GM18498 (cell line): ENCODE measurements at regions not wholly inside any gene's neighbourhood (a gene's known extent, or its start where the extent isn't known, plus 50 kb on each side); places are given as distances from the start of the nearest gene placed in this dataset.

Source experiments
- ATAC-seq: cut with Tn5 transposase; IDR thresholded peaks from one replicate; pipeline ENCODE4 v1.9.1; 2021; ENCODE audit warnings: mild to moderate bottlenecking, moderate library complexity; ENCODE audit not compliant: unreplicated experiment

GRCh38 chr1:4010814-4011605 is 110.9 kb upstream of the C1orf174 start:
- no peak for ATAC-seq

GRCh38 chr1:4016351-4017130 is 116.5 kb upstream of the C1orf174 start:
- ATAC-seq = no peak

GRCh38 chr1:4017636-4018365 is 117.7 kb upstream of the C1orf174 start:
- ATAC-seq = no peak

- no peak for ATAC-seq
Measured at GRCh38 chr1:4018466-4019146, 118.5 kb upstream of the C1orf174 start.

GRCh38 chr1:4019147-4019521 is 119.1 kb upstream of the C1orf174 start:
- ATAC-seq = no peak

GRCh38 chr1:4019606-4020331 is 119.7 kb upstream of the C1orf174 start:
- ATAC-seq = no peak

GRCh38 chr1:4020449-4020848 is 120.4 kb upstream of the C1orf174 start:
- no peak for ATAC-seq

- ATAC-seq = no peak
Measured at GRCh38 chr1:4021136-4021973, 121.3 kb upstream of the C1orf174 start.

GRCh38 chr1:4021974-4022268 is 121.8 kb upstream of the C1orf174 start:
- ATAC-seq = no peak

GRCh38 chr1:4022715-4023114 is 122.6 kb upstream of the C1orf174 start:
- ATAC-seq = no peak

GRCh38 chr1:4023678-4024077 is 123.6 kb upstream of the C1orf174 start:
- no peak for ATAC-seq

GRCh38 chr1:4024811-4025210 is 124.7 kb upstream of the C1orf174 start:
- ATAC-seq = no peak

- ATAC-seq = no peak
Measured at GRCh38 chr1:4025752-4026151, 125.7 kb upstream of the C1orf174 start.

GRCh38 chr1:4027008-4027407 is 126.9 kb upstream of the C1orf174 start:
- ATAC-seq = no peak

GRCh38 chr1:4027492-4028138 is 127.5 kb upstream of the C1orf174 start:
- ATAC-seq = peak; percentile 85

- ATAC-seq = no peak
Measured at GRCh38 chr1:4028139-4028501, 128.0 kb upstream of the C1orf174 start.

- no peak for ATAC-seq
Measured at GRCh38 chr1:4029376-4029775, 129.3 kb upstream of the C1orf174 start.

- no peak for ATAC-seq
Measured at GRCh38 chr1:4032571-4032970, 132.5 kb upstream of the C1orf174 start.

GRCh38 chr1:4033129-4033676 is 133.1 kb upstream of the C1orf174 start:
- no peak for ATAC-seq
